ENCODE measurements at regions not wholly inside any gene's neighbourhood (a gene's known extent, or its start where the extent isn't known, plus 50 kb on each side); places are given as distances from the start of the nearest gene placed in this dataset.

- H3K36me3 ChIP-seq, result no peaks in the 10 kb centered on the region
- no peak overlapping the region for H3K4me3 ChIP-seq
- H3K4me1 ChIP-seq, result no peaks in the 10 kb centered on the region
- TF ChIP-seq POLR2A (IDR thresholded peaks at IDR 0.05) (no peak), POLR2AphosphoS5 (IDR thresholded peaks at IDR 0.05) (no peak), CTCF (IDR thresholded peaks at IDR 0.05) (no peak), EP300 (IDR thresholded peaks at IDR 0.05) (no peak)
- H3K9me3 ChIP-seq, result no peaks in the 10 kb centered on the region
- intact Hi-C loops (cut with DNase I; ENCODE audit: low total_unique reads), result no loop called here
- DNase-seq, result no peak
- H3K27me3 ChIP-seq, result no peaks in the 10 kb centered on the region
- H3K27ac ChIP-seq, result no peak overlapping the region
Observed at GRCh38 chr13:78161266-78161665, 242.6 kb upstream of the EDNRB start.

- TF ChIP-seq POLR2A (IDR thresholded peaks at IDR 0.05) (no peak), POLR2AphosphoS5 (IDR thresholded peaks at IDR 0.05) (no peak), CTCF (IDR thresholded peaks at IDR 0.05) (no peak), EP300 (IDR thresholded peaks at IDR 0.05) (no peak)
- Histone ChIP-seq H3K36me3 (no peaks in the 10 kb centered on the region), H3K9me3 (no peaks in the 10 kb centered on the region), H3K4me3 (no peak overlapping the region), H3K27ac (no peak overlapping the region), H3K4me1 (no peaks in the 10 kb centered on the region), H3K27me3 (no peaks in the 10 kb centered on the region)
- 39 to 56% (median 42%) methylated on average over 2 of the region's 2 CpGs for WGBS, 5 donors
- no peak for DNase-seq
- intact Hi-C loops (cut with DNase I; ENCODE audit: low total_unique reads), result no loop called here
Observed at GRCh38 chr13:78160793-78161192, 242.2 kb upstream of the EDNRB start.

- Histone ChIP-seq H3K4me3 (no peak overlapping the region), H3K36me3 (no peaks in the 10 kb centered on the region), H3K9me3 (peaks cover 0 to 4% (median 0%) of the 10 kb centered on the region in 4 donors), H3K4me1 (no peaks in the 10 kb centered on the region), H3K27ac (no peak overlapping the region), H3K27me3 (no peaks in the 10 kb centered on the region)
- 93 to 99% (median 96%) methylated on average over 2 of the region's 2 CpGs for whole genome bisulfite sequencing, 5 donors
- TF ChIP-seq EP300 (IDR thresholded peaks at IDR 0.05), result no peak
- TF ChIP-seq POLR2A (IDR thresholded peaks at IDR 0.05), result no peak
- no peak for TF ChIP-seq CTCF (IDR thresholded peaks at IDR 0.05)
- TF ChIP-seq POLR2AphosphoS5 (IDR thresholded peaks at IDR 0.05), result no peak
- no peak for DNase-seq
- intact Hi-C loops (cut with DNase I; ENCODE audit: low total_unique reads), result no loop called here
Observed at GRCh38 chr13:78152415-78152814, 233.8 kb upstream of the EDNRB start.

GRCh38 chr13:78147905-78148304 is 229.3 kb upstream of the EDNRB start:
- Histone ChIP-seq H3K4me1 (no peaks in the 10 kb centered on the region), H3K9me3 (peaks cover 0 to 2% (median 0%) of the 10 kb centered on the region in 4 donors), H3K4me3 (no peak overlapping the region), H3K36me3 (no peaks in the 10 kb centered on the region), H3K27me3 (no peaks in the 10 kb centered on the region), H3K27ac (no peak overlapping the region)
- intact Hi-C loops (cut with DNase I; ENCODE audit: low total_unique reads), result no loop called here
- DNase-seq, result no peak
- no peak for TF ChIP-seq POLR2A (IDR thresholded peaks at IDR 0.05)
- no peak for TF ChIP-seq CTCF (IDR thresholded peaks at IDR 0.05)
- no peak for TF ChIP-seq EP300 (IDR thresholded peaks at IDR 0.05)
- no peak for TF ChIP-seq POLR2AphosphoS5 (IDR thresholded peaks at IDR 0.05)
